ENCODE measurements at regions not wholly inside any gene's neighbourhood (a gene's known extent, or its start where the extent isn't known, plus 50 kb on each side); places are given as distances from the start of the nearest gene placed in this dataset.

- no peaks in the 10 kb centered on the region for H3K27me3 Mint-ChIP-seq (ENCODE audit: unreplicated experiment)
- no peaks in the 10 kb centered on the region for H3K4me1 Mint-ChIP-seq (ENCODE audit: unreplicated experiment)
- peaks cover 9% of the 10 kb centered on the region for H3K9me3 Mint-ChIP-seq (ENCODE audit: unreplicated experiment)
- no peak overlapping the region for H3K4me3 Mint-ChIP-seq (ENCODE audit: unreplicated experiment)
- no peak for DNase-seq (ENCODE audit: extremely low spot score, unreplicated experiment)
- H3K36me3 Mint-ChIP-seq (ENCODE audit: unreplicated experiment), result no peaks in the 10 kb centered on the region
- no peak overlapping the region for H3K27ac Mint-ChIP-seq (ENCODE audit: unreplicated experiment)
- no peak for TF ChIP-seq CTCF (IDR thresholded peaks at IDR 0.05)
These were observed 615.9 kb downstream of the ETS1 start for GRCh38 chr11:127971448-127971847.

- Mint-ChIP-seq H3K9me3 (ENCODE audit: unreplicated experiment) (peaks cover 5% of the 10 kb centered on the region), H3K27me3 (ENCODE audit: unreplicated experiment) (peaks cover 3% of the 10 kb centered on the region), H3K4me1 (ENCODE audit: unreplicated experiment) (no peaks in the 10 kb centered on the region), H3K27ac (ENCODE audit: unreplicated experiment) (no peak overlapping the region), H3K4me3 (ENCODE audit: unreplicated experiment) (no peak overlapping the region), H3K36me3 (ENCODE audit: unreplicated experiment) (no peaks in the 10 kb centered on the region)
- TF ChIP-seq CTCF (IDR thresholded peaks at IDR 0.05), result no peak
- DNase-seq (ENCODE audit: extremely low spot score, unreplicated experiment), result no peak
These were observed 620.5 kb downstream of the ETS1 start for GRCh38 chr11:127966821-127967220.

GRCh38 chr11:127965939-127966668 lies 621.3 kb downstream of the ETS1 start:
- H3K4me1 Mint-ChIP-seq (ENCODE audit: unreplicated experiment), result no peaks in the 10 kb centered on the region

GRCh38 chr11:127962416-127962815 lies 624.9 kb downstream of the ETS1 start:
- TF ChIP-seq CTCF (IDR thresholded peaks at IDR 0.05), result no peak
- no peak for DNase-seq (ENCODE audit: extremely low spot score, unreplicated experiment)
- H3K4me1 Mint-ChIP-seq (ENCODE audit: unreplicated experiment), result no peaks in the 10 kb centered on the region
- no peaks in the 10 kb centered on the region for H3K36me3 Mint-ChIP-seq (ENCODE audit: unreplicated experiment)
- no peaks in the 10 kb centered on the region for H3K9me3 Mint-ChIP-seq (ENCODE audit: unreplicated experiment)
- no peak overlapping the region for H3K27ac Mint-ChIP-seq (ENCODE audit: unreplicated experiment)
- H3K4me3 Mint-ChIP-seq (ENCODE audit: unreplicated experiment), result no peak overlapping the region
- peaks cover 10% of the 10 kb centered on the region for H3K27me3 Mint-ChIP-seq (ENCODE audit: unreplicated experiment)

More at GRCh38 chr11:127965939-127966668, 621.3 kb downstream of the ETS1 start:
- no peaks in the 10 kb centered on the region for H3K36me3 Mint-ChIP-seq (ENCODE audit: unreplicated experiment)
- no peak overlapping the region for H3K27ac Mint-ChIP-seq (ENCODE audit: unreplicated experiment)
- H3K4me3 Mint-ChIP-seq (ENCODE audit: unreplicated experiment), result no peak overlapping the region
- no peak for DNase-seq (ENCODE audit: extremely low spot score, unreplicated experiment)
- TF ChIP-seq CTCF (IDR thresholded peaks at IDR 0.05), result no peak
- H3K9me3 Mint-ChIP-seq (ENCODE audit: unreplicated experiment), result peaks cover 5% of the 10 kb centered on the region
- peaks cover 3% of the 10 kb centered on the region for H3K27me3 Mint-ChIP-seq (ENCODE audit: unreplicated experiment)

GRCh38 chr11:127950162-127950561 lies 637.2 kb downstream of the ETS1 start:
- Mint-ChIP-seq H3K9me3 (ENCODE audit: unreplicated experiment) (peaks cover 7% of the 10 kb centered on the region), H3K36me3 (ENCODE audit: unreplicated experiment) (no peaks in the 10 kb centered on the region), H3K4me3 (ENCODE audit: unreplicated experiment) (no peak overlapping the region), H3K4me1 (ENCODE audit: unreplicated experiment) (no peaks in the 10 kb centered on the region), H3K27me3 (ENCODE audit: unreplicated experiment) (peaks cover 2% of the 10 kb centered on the region), H3K27ac (ENCODE audit: unreplicated experiment) (no peak overlapping the region)
- no peak for DNase-seq (ENCODE audit: extremely low spot score, unreplicated experiment)
- TF ChIP-seq CTCF (IDR thresholded peaks at IDR 0.05), result no peak

All from osteocyte (in vitro differentiated cells).